Lower lobe of right lung (tissue), 2 donors: ENCODE measurements at regions not wholly inside any gene's neighbourhood (a gene's known extent, or its start where the extent isn't known, plus 50 kb on each side); places are given as distances from the start of the nearest gene placed in this dataset.
"Not testable (repeated sequence)": the region's sequence is repeated elsewhere in the genome, so short reads cannot be mapped to it uniquely, and the experiment has no call there.

Experiments used
- ATAC-seq, 2 donors: fragments of 200-7000 bp; cut with Tn5 transposase; one replicate each; pipeline ENCODE4 v1.9.1; 2020 to 2022; ENCODE audit warnings: mild to moderate bottlenecking in 2 of 2, moderate library complexity in 2 of 2
- DNase-seq: peaks from one replicate; pipeline ENCODE4 v3.0.0-alpha.2; 2020
- H3K27ac ChIP-seq: fragments of 200-600 bp; one replicate; pipeline ENCODE4 v1.8.0; 2022
- H3K27me3 ChIP-seq: fragments of 200-600 bp; one replicate; pipeline ENCODE4 v1.8.0; 2022; ENCODE audit warnings: low read depth
- H3K36me3 ChIP-seq: fragments of 200-600 bp; one replicate; pipeline ENCODE4 v1.8.0; 2022; ENCODE audit warnings: mild to moderate bottlenecking
- H3K4me1 ChIP-seq: fragments of 200-600 bp; one replicate; pipeline ENCODE4 v1.8.0; 2022
- H3K4me3 ChIP-seq: fragments of 200-600 bp; one replicate; pipeline ENCODE4 v1.8.0; 2022; ENCODE audit warnings: mild to moderate bottlenecking
- H3K9me3 ChIP-seq: fragments of 200-600 bp; one replicate; pipeline ENCODE4 v1.8.0; 2022
- CTCF ChIP-seq: fragments of 200-600 bp; IDR thresholded peaks from one replicate; pipeline ENCODE4 v1.8.0; 2022; ENCODE audit warnings: antibody characterized with exemption, mild to moderate bottlenecking
- intact Hi-C: fragments of 100-400 bp; cut with DNase I; formaldehyde crosslinking; loops from one replicate; pipeline ENCODE4 v1.11.0; 2022
- donor health status: DM: no; HTN: yes; CAD: no; lungs with severe emphysema.

- intact Hi-C loops = no loop called here
- no peak for DNase-seq
- no peak overlapping the region for H3K4me3 ChIP-seq
- H3K36me3 ChIP-seq = no peaks in the 10 kb centered on the region
- ATAC-seq = no peak
- TF ChIP-seq CTCF = no peak
- no peaks in the 10 kb centered on the region for H3K4me1 ChIP-seq
- H3K9me3 ChIP-seq = no peaks in the 10 kb centered on the region
- no peaks in the 10 kb centered on the region for H3K27me3 ChIP-seq
- no peak overlapping the region for H3K27ac ChIP-seq
These were observed 189.0 kb upstream of the ANXA10 start for GRCh38 chr4:167903291-167903721.

GRCh38 chr4:167906851-167907250 lies 185.5 kb upstream of the ANXA10 start:
- no peak for DNase-seq

GRCh38 chr4:167908816-167909215 lies 183.5 kb upstream of the ANXA10 start:
- Histone ChIP-seq H3K4me1 (no peaks in the 10 kb centered on the region), H3K27ac (no peak overlapping the region), H3K9me3 (no peaks in the 10 kb centered on the region), H3K4me3 (no peak overlapping the region), H3K27me3 (no peaks in the 10 kb centered on the region), H3K36me3 (no peaks in the 10 kb centered on the region)
- ATAC-seq (no peak), DNase-seq (no peak)
- TF ChIP-seq CTCF = no peak
- intact Hi-C loops = no loop called here

More at GRCh38 chr4:167906851-167907250, 185.5 kb upstream of the ANXA10 start:
- no peaks in the 10 kb centered on the region for H3K27me3 ChIP-seq
- intact Hi-C loops = no loop called here
- H3K4me1 ChIP-seq = no peaks in the 10 kb centered on the region
- no peak for TF ChIP-seq CTCF
- H3K27ac ChIP-seq = no peak overlapping the region
- no peak overlapping the region for H3K4me3 ChIP-seq
- H3K36me3 ChIP-seq = no peaks in the 10 kb centered on the region
- ATAC-seq = no peak
- no peaks in the 10 kb centered on the region for H3K9me3 ChIP-seq

GRCh38 chr4:167912535-167912934 lies 179.8 kb upstream of the ANXA10 start:
- H3K9me3 ChIP-seq, ATAC-seq, H3K36me3 ChIP-seq, H3K4me3 ChIP-seq, H3K27me3 ChIP-seq, H3K4me1 ChIP-seq, DNase-seq, intact Hi-C loops, H3K27ac ChIP-seq: not testable (repeated sequence)

GRCh38 chr4:167918077-167918476 lies 174.3 kb upstream of the ANXA10 start:
- Histone ChIP-seq H3K9me3 (peaks cover 5% of the 10 kb centered on the region), H3K36me3 (no peaks in the 10 kb centered on the region), H3K27me3 (no peaks in the 10 kb centered on the region), H3K4me3 (no peak overlapping the region), H3K4me1 (no peaks in the 10 kb centered on the region), H3K27ac (no peak overlapping the region)
- intact Hi-C loops = no loop called here
- ATAC-seq (no peak), DNase-seq (no peak)
- no peak for TF ChIP-seq CTCF

GRCh38 chr4:167930166-167930565 lies 162.2 kb upstream of the ANXA10 start:
- no peaks in the 10 kb centered on the region for H3K27me3 ChIP-seq
- H3K27ac ChIP-seq = no peak overlapping the region
- no peaks in the 10 kb centered on the region for H3K9me3 ChIP-seq
- TF ChIP-seq CTCF = no peak
- ATAC-seq = no peak
- no peak overlapping the region for H3K4me3 ChIP-seq
- H3K36me3 ChIP-seq = no peaks in the 10 kb centered on the region
- no peak for DNase-seq
- intact Hi-C loops = no loop called here
- no peaks in the 10 kb centered on the region for H3K4me1 ChIP-seq
